K562 (cell line): ENCODE measurements at regions not wholly inside any gene's neighbourhood (a gene's known extent, or its start where the extent isn't known, plus 50 kb on each side); places are given as distances from the start of the nearest gene placed in this dataset.

Experiments used
- ATAC-seq: fragments of 200-7000 bp; cut with Tn5 transposase; 3 replicates; pipeline ENCODE4 v1.9.1; 2020; ENCODE audit warnings: moderate library complexity
- BruUV-seq: library from RNA; stranded (reverse); fragments of 400-500 nt; replicated peaks from 2 replicates; lab custom pipeline; 2021; lab: Mats Ljungman, UMichigan
- CTCF ChIA-PET: fragments of 300-600 bp; formaldehyde crosslinking; extraction: SDS; loops from one replicate; lab custom pipeline; 2021; ENCODE audit warnings: low intra/inter-chr PET ratio; lab: Yijun Ruan, JAX
- POLR2A ChIA-PET: fragments of 300-600, 350-650 bp; sonication (Branson Sonifier 250); formaldehyde crosslinking; extraction: SDS; loops from one replicate; lab custom pipeline; 2021; ENCODE audit warnings: antibody characterized with exemption, inconsistent platforms; lab: Yijun Ruan, JAX
- DNase-seq, 4 experiments: peaks; one replicate each; pipeline versions ENCODE4 v3.0.0 to v3.0.0-alpha.2; 2011 to 2018; ENCODE audit warnings: low spot score in 3 of 4, mixed read lengths in 3 of 4; ENCODE audit errors: extremely low read depth in 1 of 4
- FAIRE-seq: peaks from 2 replicates; lab custom pipeline; 2011; peaks lifted over from hg19 to GRCh38; lab: Jason Lieb, UNC
- H2AFZ ChIP-seq: 2 replicates; pipeline ENCODE4 v1.6.0; 2011; ENCODE audit warnings: low read depth, low read length, control low read depth, inconsistent platforms
- H3K27ac ChIP-seq: fragments of 200-600 bp; 3 replicates; pipeline ENCODE4 v1.8.0; 2011; ENCODE audit warnings: low read depth, mild to moderate bottlenecking, control low read depth, inconsistent platforms, low read length, moderate library complexity, mixed read lengths; ENCODE audit errors: extremely low read depth
- H3K27me3 ChIP-seq, 2 experiments: fragments of 300-600 bp in 1 of 2; 2 replicates in 1 of 2; 3 replicates in 1 of 2; pipeline versions ENCODE4 v1.6.0 to v1.8.0; 2011; ENCODE audit warnings: inconsistent platforms in 2 of 2, low read length in 2 of 2, mild to moderate bottlenecking in 1 of 2, mixed read lengths in 1 of 2, moderate library complexity in 1 of 2; ENCODE audit not compliant: control insufficient read depth in 2 of 2, insufficient read depth in 2 of 2
- H3K36me3 ChIP-seq: fragments of 300-600 bp; 3 replicates; pipeline ENCODE4 v1.8.0; 2011; ENCODE audit warnings: mild to moderate bottlenecking, low read length, inconsistent platforms; ENCODE audit not compliant: control insufficient read depth, insufficient read depth
- H3K4me1 ChIP-seq, 2 experiments: fragments of 200-600 bp in 1 of 2; replicated peaks in 1 of 2; 2 replicates in 1 of 2; 3 replicates in 1 of 2; pipeline versions ENCODE4 v1.5.1 to v1.8.0; 2011; ENCODE audit warnings: inconsistent platforms in 2 of 2, low read length in 2 of 2, mild to moderate bottlenecking in 1 of 2, mixed read lengths in 1 of 2, moderate library complexity in 1 of 2; ENCODE audit not compliant: control insufficient read depth in 2 of 2, insufficient read depth in 2 of 2
- H3K4me2 ChIP-seq: 2 replicates; pipeline ENCODE4 v1.6.1; 2011; ENCODE audit warnings: low read length, control low read depth, inconsistent platforms, mixed read lengths; ENCODE audit not compliant: insufficient read depth
- H3K4me3 ChIP-seq: fragments of 200-600 bp; sonication (generic), shearing (Covaris generic); 2 replicates; pipeline ENCODE4 v1.5.1; 2016; ENCODE audit warnings: control low read depth, inconsistent platforms
- H3K79me2 ChIP-seq: fragments of 200-600 bp; 3 replicates; pipeline ENCODE4 v1.8.0; 2011; ENCODE audit warnings: low read length, inconsistent platforms; ENCODE audit not compliant: control insufficient read depth, insufficient read depth
- H3K9ac ChIP-seq, 2 experiments: 2 replicates each; pipeline versions ENCODE4 v1.6.0 to v1.6.1; 2011; ENCODE audit warnings: low read depth in 2 of 2, low read length in 2 of 2, control low read depth in 1 of 2, inconsistent platforms in 1 of 2, mild to moderate bottlenecking in 1 of 2, mixed read lengths in 1 of 2; ENCODE audit not compliant: insufficient read depth in 1 of 2
- H3K9me1 ChIP-seq: one replicate; pipeline ENCODE4 v1.6.0; 2011; ENCODE audit warnings: inconsistent platforms, mild to moderate bottlenecking, low read length, moderate library complexity; ENCODE audit not compliant: control insufficient read depth, insufficient read depth
- H3K9me3 ChIP-seq: replicated peaks from 2 replicates; pipeline ENCODE4 v1.5.1; 2011; ENCODE audit warnings: low read depth, low read length, inconsistent platforms; ENCODE audit not compliant: control insufficient read depth, insufficient read depth
- H4K20me1 ChIP-seq: replicated peaks from 2 replicates; pipeline ENCODE4 v1.6.1; 2011; ENCODE audit warnings: low read length, inconsistent platforms, mixed read lengths; ENCODE audit not compliant: control insufficient read depth, insufficient read depth
- ELF2 ChIP-seq: fragments of 250-450 bp; sonication (Bioruptor Pico); IDR thresholded peaks from 2 replicates; pipeline ENCODE4 v1.5.0; 2021; ENCODE audit warnings: mild to moderate bottlenecking
- FOXP1 ChIP-seq: sonication (generic); formaldehyde crosslinking; IDR thresholded peaks from 2 replicates; pipeline ENCODE4 v1.8.0; 2022; ENCODE audit warnings: mild to moderate bottlenecking, missing genetic modification reagents
- MCM3 ChIP-seq: fragments of 450-650 bp; IDR thresholded peaks from 2 replicates; pipeline ENCODE4 v1.6.1; 2016
- NFIC ChIP-seq: fragments of 450-650 bp; IDR thresholded peaks from 2 replicates; pipeline ENCODE4 v1.6.1; 2017; ENCODE audit warnings: mild to moderate bottlenecking, inconsistent platforms
- STAT5A ChIP-seq: IDR thresholded peaks from 2 replicates; pipeline ENCODE4 v1.6.1; 2012; ENCODE audit warnings: low read length, inconsistent platforms, borderline replicate concordance
- ZNF699 ChIP-seq: fragments of 250-450 bp; sonication (Bioruptor Pico); IDR thresholded peaks from 2 replicates; pipeline ENCODE4 v1.8.0; 2021; ENCODE audit warnings: mild to moderate bottlenecking, moderate library complexity; ENCODE audit not compliant: insufficient replicate concordance
- WGBS: fragments of 100-300 bp; shearing (Covaris generic); methylation state at CpG from one replicate; pipeline ENCODE4 v1.1.6; 2016; ENCODE audit warnings: low coverage, mixed read lengths; ENCODE audit not compliant: insufficient coverage; ENCODE audit errors: missing lambda C conversion rate; 5-methylcytosine and 5-hydroxymethylcytosine counted together
- in situ Hi-C: fragments of 300-500 bp; cut with MboI; formaldehyde crosslinking; loops from 4 replicates; pipeline ENCODE4 v1.15.0; 2018; ENCODE audit warnings: inconsistent platforms, mixed read lengths
- intact Hi-C: fragments of 100-400 bp; cut with micrococcal nuclease; formaldehyde crosslinking; loops from 2 replicates; pipeline ENCODE4 v1.14.2; 2022
- TF ChIP-seq, protein P1 (sequence below): fragments of 250-450 bp; sonication (Bioruptor Pico); IDR thresholded peaks from 2 replicates; pipeline ENCODE4 v1.8.0; 2021; ENCODE audit warnings: mild to moderate bottlenecking, moderate library complexity
- TF ChIP-seq, protein P2 (sequence below): fragments of 200-800 bp; sonication (Bioruptor generic); IDR thresholded peaks from 2 replicates; pipeline ENCODE4 v1.6.1; 2016; ENCODE audit warnings: missing genetic modification characterization, missing compliant biosample characterization
- TF ChIP-seq, protein P3 (sequence below), 2 experiments: fragments of 150-350 bp in 1 of 2; IDR thresholded peaks; 2 replicates each; pipeline ENCODE4 v1.6.1; 2012 to 2016; ENCODE audit warnings: low read depth in 2 of 2, low read length in 2 of 2, mild to moderate bottlenecking in 1 of 2, moderate library complexity in 1 of 2

DNA sequence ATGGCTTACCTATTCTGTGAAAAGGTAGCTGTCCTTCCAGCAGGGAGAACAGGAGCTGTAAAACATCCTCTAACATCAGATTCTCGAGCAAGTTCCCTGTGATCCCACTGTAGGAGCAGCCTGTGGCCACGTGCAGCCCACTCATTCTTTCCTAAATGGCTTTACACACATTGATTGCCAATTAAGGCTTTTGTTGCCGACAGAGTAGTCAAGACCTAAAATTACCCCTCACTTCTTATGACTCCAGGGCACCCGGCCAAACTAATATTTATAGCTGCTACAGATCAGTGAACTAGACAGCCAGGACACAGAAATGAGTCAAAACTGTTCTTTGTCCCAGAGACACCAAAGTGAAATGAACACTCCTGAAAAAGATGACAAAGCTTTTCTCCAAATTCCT is 832.1 kb downstream of the SORCS3 start (continued):
- TF ChIP-seq, protein P1, sequence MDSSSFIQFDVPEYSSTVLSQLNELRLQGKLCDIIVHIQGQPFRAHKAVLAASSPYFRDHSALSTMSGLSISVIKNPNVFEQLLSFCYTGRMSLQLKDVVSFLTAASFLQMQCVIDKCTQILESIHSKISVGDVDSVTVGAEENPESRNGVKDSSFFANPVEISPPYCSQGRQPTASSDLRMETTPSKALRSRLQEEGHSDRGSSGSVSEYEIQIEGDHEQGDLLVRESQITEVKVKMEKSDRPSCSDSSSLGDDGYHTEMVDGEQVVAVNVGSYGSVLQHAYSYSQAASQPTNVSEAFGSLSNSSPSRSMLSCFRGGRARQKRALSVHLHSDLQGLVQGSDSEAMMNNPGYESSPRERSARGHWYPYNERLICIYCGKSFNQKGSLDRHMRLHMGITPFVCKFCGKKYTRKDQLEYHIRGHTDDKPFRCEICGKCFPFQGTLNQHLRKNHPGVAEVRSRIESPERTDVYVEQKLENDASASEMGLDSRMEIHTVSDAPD, result no peak

DNA sequence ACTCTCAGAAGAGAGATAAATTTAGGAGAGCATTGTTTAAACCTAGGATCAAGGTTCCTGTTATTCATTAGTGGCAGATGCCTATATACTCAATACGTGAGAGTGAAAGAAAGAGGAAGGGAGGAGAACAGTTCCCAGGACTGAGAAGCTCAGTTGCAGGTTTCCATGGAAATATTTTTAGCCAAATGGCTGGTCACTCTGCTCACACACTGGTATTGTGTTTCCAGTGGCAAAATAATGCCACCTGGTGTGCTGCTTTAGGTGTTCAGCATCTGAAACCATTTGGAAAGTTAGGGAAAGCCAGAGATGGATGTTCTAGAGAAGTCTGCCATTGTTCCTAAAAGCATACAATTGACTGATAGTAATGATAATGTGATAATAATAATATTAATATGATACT is 827.7 kb downstream of the SORCS3 start:
- DNase-seq (no peak), ATAC-seq (no peak), FAIRE-seq (no peak)
- ChIA-PET POLR2A (interaction anchor here (0.6 kb wide), 1 partner anchor 407 kb away, joined by 3 read pairs; no protein-coding TSS in a partner anchor), CTCF (no interaction called here)
- BruUV-seq, result no TSS peak
- H3K4me1 ChIP-seq, result no peaks in the 10 kb centered on the region
- H2AFZ ChIP-seq, result no peak overlapping the region
- no peaks in the 10 kb centered on the region for H3K9me3 ChIP-seq
- no peaks in the 10 kb centered on the region for H4K20me1 ChIP-seq
- H3K27ac ChIP-seq, result no peak overlapping the region
- no peak overlapping the region for H3K4me3 ChIP-seq
- in situ Hi-C loops, result no loop called here
- H3K9me1 ChIP-seq, result no peaks in the 10 kb centered on the region
- 0% methylated on average over 1 of the region's 1 CpG for WGBS
- TF ChIP-seq STAT5A (no peak), NFIC (no peak), FOXP1 (CRISPR knock-in tag) (no peak), ELF2 (CRISPR knock-in tag) (no peak), ZNF699 (CRISPR knock-in tag) (no peak), MCM3 (no peak)
- TF ChIP-seq, protein P2, sequence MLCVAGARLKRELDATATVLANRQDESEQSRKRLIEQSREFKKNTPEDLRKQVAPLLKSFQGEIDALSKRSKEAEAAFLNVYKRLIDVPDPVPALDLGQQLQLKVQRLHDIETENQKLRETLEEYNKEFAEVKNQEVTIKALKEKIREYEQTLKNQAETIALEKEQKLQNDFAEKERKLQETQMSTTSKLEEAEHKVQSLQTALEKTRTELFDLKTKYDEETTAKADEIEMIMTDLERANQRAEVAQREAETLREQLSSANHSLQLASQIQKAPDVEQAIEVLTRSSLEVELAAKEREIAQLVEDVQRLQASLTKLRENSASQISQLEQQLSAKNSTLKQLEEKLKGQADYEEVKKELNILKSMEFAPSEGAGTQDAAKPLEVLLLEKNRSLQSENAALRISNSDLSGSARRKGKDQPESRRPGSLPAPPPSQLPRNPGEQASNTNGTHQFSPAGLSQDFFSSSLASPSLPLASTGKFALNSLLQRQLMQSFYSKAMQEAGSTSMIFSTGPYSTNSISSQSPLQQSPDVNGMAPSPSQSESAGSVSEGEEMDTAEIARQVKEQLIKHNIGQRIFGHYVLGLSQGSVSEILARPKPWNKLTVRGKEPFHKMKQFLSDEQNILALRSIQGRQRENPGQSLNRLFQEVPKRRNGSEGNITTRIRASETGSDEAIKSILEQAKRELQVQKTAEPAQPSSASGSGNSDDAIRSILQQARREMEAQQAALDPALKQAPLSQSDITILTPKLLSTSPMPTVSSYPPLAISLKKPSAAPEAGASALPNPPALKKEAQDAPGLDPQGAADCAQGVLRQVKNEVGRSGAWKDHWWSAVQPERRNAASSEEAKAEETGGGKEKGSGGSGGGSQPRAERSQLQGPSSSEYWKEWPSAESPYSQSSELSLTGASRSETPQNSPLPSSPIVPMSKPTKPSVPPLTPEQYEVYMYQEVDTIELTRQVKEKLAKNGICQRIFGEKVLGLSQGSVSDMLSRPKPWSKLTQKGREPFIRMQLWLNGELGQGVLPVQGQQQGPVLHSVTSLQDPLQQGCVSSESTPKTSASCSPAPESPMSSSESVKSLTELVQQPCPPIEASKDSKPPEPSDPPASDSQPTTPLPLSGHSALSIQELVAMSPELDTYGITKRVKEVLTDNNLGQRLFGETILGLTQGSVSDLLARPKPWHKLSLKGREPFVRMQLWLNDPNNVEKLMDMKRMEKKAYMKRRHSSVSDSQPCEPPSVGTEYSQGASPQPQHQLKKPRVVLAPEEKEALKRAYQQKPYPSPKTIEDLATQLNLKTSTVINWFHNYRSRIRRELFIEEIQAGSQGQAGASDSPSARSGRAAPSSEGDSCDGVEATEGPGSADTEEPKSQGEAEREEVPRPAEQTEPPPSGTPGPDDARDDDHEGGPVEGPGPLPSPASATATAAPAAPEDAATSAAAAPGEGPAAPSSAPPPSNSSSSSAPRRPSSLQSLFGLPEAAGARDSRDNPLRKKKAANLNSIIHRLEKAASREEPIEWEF, result no peak
- TF ChIP-seq, protein P3, sequence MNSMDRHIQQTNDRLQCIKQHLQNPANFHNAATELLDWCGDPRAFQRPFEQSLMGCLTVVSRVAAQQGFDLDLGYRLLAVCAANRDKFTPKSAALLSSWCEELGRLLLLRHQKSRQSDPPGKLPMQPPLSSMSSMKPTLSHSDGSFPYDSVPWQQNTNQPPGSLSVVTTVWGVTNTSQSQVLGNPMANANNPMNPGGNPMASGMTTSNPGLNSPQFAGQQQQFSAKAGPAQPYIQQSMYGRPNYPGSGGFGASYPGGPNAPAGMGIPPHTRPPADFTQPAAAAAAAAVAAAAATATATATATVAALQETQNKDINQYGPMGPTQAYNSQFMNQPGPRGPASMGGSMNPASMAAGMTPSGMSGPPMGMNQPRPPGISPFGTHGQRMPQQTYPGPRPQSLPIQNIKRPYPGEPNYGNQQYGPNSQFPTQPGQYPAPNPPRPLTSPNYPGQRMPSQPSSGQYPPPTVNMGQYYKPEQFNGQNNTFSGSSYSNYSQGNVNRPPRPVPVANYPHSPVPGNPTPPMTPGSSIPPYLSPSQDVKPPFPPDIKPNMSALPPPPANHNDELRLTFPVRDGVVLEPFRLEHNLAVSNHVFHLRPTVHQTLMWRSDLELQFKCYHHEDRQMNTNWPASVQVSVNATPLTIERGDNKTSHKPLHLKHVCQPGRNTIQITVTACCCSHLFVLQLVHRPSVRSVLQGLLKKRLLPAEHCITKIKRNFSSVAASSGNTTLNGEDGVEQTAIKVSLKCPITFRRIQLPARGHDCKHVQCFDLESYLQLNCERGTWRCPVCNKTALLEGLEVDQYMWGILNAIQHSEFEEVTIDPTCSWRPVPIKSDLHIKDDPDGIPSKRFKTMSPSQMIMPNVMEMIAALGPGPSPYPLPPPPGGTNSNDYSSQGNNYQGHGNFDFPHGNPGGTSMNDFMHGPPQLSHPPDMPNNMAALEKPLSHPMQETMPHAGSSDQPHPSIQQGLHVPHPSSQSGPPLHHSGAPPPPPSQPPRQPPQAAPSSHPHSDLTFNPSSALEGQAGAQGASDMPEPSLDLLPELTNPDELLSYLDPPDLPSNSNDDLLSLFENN (IDR thresholded peaks at IDR 0.05; ENCODE audit: low read depth in 2 of 2, low read length in 2 of 2), result no peak
- intact Hi-C loops, result no loop called here
- H3K4me2 ChIP-seq, result no peak overlapping the region
- H3K9ac ChIP-seq, result no peak overlapping the region
- no peaks in the 10 kb centered on the region for H3K79me2 ChIP-seq
- no peaks in the 10 kb centered on the region for H3K27me3 ChIP-seq
- no peaks in the 10 kb centered on the region for H3K36me3 ChIP-seq
